ENCODE measurements at regions not wholly inside any gene's neighbourhood (a gene's known extent, or its start where the extent isn't known, plus 50 kb on each side); places are given as distances from the start of the nearest gene placed in this dataset.

DNA sequence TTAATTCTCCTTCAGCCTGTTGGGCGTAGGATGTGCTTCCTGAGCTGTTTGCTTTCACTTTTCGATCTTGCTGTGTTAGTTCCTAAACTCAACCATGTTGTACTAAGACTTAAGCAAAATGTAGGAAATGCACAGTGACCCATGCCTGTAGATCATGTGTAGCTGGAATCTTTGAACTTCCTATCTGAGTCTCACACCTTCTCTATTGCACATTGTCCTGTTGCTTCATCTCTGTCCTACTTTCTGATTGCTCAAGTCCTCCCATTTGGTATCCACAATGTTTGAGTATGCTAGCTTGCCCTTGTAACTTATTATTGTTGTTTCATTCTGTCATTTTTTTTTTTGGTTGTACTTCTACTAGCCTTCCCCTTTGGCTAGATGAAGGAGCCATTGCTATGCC lies 239.6 kb downstream of the PPP1R2C start:
- TF ChIP-seq, protein P1, sequence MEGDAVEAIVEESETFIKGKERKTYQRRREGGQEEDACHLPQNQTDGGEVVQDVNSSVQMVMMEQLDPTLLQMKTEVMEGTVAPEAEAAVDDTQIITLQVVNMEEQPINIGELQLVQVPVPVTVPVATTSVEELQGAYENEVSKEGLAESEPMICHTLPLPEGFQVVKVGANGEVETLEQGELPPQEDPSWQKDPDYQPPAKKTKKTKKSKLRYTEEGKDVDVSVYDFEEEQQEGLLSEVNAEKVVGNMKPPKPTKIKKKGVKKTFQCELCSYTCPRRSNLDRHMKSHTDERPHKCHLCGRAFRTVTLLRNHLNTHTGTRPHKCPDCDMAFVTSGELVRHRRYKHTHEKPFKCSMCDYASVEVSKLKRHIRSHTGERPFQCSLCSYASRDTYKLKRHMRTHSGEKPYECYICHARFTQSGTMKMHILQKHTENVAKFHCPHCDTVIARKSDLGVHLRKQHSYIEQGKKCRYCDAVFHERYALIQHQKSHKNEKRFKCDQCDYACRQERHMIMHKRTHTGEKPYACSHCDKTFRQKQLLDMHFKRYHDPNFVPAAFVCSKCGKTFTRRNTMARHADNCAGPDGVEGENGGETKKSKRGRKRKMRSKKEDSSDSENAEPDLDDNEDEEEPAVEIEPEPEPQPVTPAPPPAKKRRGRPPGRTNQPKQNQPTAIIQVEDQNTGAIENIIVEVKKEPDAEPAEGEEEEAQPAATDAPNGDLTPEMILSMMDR (IDR thresholded peaks at IDR 0.05): no peak
- TF ChIP-seq, protein P2, sequence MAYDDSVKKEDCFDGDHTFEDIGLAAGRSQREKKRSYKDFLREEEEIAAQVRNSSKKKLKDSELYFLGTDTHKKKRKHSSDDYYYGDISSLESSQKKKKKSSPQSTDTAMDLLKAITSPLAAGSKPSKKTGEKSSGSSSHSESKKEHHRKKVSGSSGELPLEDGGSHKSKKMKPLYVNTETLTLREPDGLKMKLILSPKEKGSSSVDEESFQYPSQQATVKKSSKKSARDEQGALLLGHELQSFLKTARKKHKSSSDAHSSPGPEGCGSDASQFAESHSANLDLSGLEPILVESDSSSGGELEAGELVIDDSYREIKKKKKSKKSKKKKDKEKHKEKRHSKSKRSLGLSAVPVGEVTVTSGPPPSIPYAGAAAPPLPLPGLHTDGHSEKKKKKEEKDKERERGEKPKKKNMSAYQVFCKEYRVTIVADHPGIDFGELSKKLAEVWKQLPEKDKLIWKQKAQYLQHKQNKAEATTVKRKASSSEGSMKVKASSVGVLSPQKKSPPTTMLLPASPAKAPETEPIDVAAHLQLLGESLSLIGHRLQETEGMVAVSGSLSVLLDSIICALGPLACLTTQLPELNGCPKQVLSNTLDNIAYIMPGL (CRISPR knock-in tag; IDR thresholded peaks at IDR 0.05): no peak
- TF ChIP-seq CREB1 (CRISPR knock-in tag; IDR thresholded peaks at IDR 0.05): no peak
- TF ChIP-seq, protein P3, sequence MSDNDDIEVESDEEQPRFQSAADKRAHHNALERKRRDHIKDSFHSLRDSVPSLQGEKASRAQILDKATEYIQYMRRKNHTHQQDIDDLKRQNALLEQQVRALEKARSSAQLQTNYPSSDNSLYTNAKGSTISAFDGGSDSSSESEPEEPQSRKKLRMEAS (CRISPR knock-in tag; IDR thresholded peaks at IDR 0.05): no peak
- no peak for TF ChIP-seq ETV6 (CRISPR knock-in tag; IDR thresholded peaks at IDR 0.05)
- no peak for TF ChIP-seq ZNF232 (CRISPR knock-in tag; IDR thresholded peaks at IDR 0.05)

Data from WTC11 (cell line).